ENCODE measurements at regions not wholly inside any gene's neighbourhood (a gene's known extent, or its start where the extent isn't known, plus 50 kb on each side); places are given as distances from the start of the nearest gene placed in this dataset.

GRCh38 chr14:38605193-38606114 is 349.6 kb upstream of the CLEC14A start:
- TF ChIP-seq CTCF (IDR thresholded peaks at IDR 0.05; ENCODE audit: low read depth, low read length) (no peak), EZH2phosphoT487 (IDR thresholded peaks at IDR 0.05; ENCODE audit: low read depth) (no peak)

Measured in OCI-LY3 (cell line).